ENCODE measurements at regions not wholly inside any gene's neighbourhood (a gene's known extent, or its start where the extent isn't known, plus 50 kb on each side); places are given as distances from the start of the nearest gene placed in this dataset.
"Not testable (repeated sequence)": the region's sequence is repeated elsewhere in the genome, so short reads cannot be mapped to it uniquely, and the experiment has no call there.

DNA sequence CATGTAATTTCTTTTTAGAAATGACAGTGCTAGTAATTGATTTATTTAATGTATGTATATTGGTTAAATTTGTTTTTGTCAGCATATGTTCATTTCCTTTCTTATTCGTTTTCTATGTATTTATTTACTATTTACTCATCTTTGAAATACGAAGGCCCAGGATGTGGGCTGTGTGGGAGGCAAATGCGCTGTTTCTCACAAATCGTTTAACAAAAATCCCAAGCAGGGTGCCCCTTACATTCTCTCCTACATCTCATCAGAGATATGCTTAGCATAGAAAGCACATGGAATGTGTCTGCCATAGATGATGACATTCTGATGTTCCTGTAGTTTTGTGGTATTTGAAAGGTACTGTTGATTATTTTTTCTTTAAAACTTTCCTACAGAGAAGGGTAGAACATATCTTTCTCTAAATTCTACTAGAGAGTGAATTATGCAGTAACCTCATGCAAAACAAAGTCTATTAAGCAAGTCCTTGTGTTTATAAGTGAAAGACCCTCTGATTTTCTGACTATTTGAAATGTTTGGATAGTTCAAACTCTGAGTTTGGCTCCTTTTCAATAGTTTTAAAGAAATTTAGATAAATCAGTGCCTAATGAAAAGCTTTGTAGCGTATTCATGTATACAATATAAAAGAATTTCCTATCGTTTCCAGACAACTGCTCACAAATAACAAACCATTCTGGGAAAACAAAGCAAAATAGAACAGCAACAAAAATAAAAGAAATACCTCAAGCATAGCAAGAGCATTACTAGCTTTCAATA is 111.1 kb upstream of the VGLL3 start:
- DNase-seq (ENCODE audit: low spot score), result no peak

DNA sequence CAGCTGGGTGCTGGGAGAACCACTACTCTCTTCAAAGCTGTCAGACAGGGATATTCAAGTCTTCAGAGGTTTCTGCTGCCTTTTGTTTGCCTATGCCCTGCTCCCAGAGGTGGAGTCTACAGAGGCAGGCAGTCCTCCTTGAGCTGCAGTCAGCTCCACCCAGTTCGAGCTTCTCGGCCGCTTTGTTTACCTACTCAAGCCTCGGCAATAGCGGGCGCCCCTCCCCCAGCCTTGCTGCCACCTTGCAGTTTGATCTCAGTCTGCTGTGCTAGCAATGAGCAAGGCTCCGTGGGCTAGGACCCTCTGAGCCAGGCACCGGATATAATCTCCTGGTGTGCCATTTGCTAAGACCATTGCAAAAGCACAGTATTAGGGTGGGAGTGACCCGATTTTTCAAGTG is 106.8 kb upstream of the VGLL3 start:
- DNase-seq (ENCODE audit: low spot score), result not testable (repeated sequence)

DNA sequence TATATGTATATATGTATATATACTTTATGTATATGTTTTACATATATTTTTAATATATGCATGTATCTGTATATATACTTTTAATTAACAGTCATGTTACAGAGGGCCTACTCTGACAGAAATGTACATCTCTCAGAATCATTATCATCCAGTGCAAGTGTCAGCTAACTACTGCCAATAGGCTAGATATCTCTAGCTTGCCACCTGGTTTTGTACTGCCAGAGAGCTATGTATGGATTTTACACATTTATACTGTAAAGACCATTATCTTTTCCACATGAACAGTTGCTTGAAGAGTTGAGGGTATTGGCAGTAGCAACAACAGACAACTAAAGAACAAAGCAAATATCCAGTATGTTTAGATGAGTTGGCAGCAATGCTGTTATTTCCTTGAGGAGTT is 99.7 kb upstream of the VGLL3 start:
- DNase-seq (ENCODE audit: low spot score), result no peak

DNA sequence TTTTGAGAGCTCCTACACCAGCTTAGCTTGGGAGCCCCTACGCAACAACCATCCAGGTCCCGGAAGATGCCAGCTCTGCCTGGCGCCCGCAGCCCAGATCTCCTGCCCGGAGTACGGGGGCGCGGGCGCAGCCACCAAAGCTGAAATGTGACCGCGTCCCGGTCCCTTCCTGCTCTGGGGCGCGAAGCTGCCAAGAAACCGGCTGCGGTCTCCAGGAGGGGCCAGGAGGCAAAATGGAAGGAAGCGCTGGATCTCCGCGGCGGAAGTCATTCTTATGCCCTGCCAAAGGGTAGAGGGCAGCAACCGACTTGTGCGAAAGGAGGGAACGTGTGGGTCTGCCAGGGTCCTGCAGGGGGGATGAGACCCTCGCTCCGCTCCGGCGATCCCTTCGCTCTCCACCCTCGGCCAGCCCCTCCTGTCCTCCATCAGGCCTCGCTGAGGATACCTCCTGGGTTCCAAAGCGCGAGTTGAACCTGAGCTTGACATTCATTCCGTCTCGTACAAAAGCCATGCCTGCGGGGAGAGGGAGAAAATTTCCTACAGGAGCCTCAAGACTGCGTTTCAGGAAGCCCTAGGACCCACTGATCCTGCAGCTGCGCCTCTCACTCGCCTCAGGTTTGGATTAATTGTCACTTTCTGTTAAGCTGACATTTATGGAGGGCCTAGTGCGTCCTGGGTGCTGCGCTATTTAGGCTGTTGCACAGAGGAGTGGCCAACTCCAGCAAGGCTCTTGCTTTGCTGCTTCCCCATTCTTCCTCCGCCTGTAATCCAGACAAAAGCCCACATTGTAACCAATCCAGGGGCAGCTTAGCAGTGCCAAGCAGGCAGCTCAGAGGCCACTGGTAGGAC is 98.3 kb upstream of the VGLL3 start:
- DNase-seq (ENCODE audit: low spot score), result no peak

DNA sequence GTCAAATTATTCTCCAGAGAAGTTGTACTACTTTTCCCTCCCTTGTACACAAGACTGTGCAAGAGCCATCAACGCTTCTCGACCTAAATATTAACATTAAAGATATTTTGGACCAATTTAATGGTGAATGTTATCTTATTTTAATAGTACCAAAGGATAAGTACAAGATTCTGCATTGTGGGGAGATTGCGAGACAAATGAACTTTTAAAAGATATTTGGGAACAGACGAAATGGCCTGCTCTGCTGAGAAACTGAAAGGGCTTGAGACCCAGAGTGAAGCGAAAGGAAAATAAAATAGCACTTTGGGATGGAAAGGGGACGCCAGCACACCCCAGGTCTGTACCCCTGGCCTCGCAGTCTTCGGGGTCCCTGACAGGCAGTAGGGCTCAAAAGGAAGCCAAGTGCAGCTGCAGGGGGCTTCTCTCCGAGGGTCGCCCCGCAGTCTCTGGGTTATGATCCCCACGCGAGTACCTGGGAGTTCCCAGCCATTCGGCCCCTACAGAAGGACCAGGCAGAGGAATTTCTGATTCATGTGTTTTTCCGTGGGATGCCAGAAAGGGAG is 97.6 kb upstream of the VGLL3 start:
- no peak for DNase-seq (ENCODE audit: low spot score)

DNA sequence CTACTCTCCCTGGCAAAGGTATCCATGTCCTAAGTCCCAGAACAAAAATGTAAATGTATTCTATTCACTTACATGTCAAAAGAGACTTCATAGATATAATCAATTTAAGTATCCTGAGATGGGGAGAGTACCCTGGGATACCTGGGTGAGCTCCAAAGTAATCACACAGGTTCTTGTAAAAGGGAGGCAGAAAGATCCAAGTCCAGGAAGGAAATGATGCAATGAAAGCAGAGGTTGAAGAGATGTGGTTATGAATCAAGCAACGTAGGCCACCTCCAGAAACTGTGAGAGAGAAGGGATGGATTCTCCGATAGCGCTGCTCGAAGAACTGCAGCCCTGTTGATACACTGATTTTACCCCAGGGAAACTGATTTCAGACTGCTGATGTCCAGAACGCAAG is 93.9 kb upstream of the VGLL3 start:
- DNase-seq (ENCODE audit: low spot score), result no peak

DNA sequence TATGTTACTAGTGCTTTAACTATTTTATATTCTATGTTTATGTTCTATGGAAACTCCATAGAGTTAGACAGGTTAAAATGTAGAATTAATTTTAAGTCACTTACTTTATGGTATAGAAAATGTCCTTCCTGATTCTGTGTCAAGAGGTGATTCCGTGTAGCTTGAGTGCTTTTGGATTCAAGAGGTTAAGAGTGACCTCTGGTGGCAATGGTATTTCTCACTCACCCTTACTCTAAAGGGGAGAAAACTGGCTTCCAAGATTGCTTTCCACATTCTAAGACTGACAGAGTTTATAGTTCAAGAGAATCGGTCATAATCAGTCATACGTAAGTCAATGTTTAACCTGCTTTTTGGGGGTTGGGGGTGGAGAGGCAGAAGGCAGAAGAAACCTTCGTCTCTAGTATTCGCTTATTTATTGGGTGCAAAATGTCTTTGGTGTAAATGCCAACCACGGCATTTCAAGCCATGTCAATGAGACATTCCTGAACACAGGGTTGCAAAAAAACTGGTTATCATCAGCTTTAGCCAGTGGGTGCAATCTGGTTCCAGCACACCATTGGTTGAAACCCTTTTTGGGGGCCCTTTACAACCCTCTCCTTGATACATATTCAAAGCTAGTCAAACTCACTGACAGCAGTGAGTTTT is 92.0 kb upstream of the VGLL3 start:
- DNase-seq (ENCODE audit: low spot score), result no peak

DNA sequence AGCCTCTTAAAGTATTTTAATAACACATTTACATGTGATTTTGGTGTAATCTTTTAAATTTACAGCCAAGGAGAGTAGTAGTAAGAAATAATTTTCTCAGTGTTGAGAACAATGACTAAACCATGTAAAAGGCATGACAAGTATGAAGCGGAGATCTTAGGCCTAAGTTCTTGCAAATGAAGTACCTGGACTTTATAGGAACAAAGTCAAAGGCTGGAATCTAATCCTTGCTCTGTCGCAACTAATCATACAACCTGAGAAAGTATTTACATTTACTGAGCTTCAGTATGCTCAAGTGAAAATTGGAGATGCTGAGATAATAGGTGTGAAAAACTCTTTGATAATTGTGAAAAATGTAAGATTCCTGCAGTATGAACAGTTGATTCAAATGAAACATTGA is 86.4 kb upstream of the VGLL3 start:
- no peak for DNase-seq (ENCODE audit: low spot score)

DNA sequence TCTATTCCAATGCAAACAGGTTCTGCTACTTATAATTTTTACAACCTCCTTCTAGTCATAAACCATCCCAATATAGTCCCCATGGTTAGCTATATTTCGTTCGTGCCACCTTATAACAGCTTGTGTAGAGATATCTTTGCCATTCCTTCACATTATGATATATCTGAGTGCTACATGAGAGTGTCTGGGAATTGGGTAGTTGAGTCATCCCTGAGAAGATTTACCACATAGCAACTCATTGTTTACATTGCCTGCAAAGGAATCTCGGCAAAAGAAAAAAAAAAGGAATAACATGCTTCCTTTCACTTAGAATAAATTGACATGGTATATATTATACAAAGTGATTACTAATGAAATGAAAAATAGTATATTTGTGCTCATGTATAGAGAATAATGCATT is 86.0 kb upstream of the VGLL3 start:
- no peak for DNase-seq (ENCODE audit: low spot score)

DNA sequence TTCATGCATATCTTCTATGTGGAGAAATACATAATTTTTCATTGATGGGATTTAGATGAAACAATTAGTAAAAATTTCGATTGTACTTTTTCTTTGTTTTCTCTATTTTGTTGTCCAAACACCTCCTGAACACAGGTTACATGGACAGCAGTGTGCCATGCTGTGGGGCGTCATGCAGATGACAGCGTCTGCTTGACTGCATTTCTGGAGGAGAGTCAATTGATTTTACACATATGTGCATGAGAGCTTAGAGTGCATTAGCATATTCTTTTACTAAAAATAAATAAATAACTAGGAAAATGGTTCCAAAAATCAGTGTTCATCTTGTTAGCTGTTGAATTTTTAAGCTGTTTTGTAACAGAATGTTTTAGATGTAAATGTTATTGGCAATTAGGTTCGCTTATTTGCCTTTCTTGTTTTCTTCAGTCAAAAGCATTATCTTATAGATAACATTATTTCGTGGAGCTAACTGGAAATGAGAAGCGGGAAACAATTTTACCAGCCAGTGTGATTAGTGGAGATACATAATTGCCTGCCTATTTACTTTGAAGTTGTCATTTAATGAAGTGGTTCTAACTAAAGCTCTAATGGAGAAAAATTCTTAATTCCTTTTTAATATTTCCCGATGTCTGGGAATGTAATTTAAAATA is 82.7 kb upstream of the VGLL3 start:
- no peak for DNase-seq (ENCODE audit: low spot score)

DNA sequence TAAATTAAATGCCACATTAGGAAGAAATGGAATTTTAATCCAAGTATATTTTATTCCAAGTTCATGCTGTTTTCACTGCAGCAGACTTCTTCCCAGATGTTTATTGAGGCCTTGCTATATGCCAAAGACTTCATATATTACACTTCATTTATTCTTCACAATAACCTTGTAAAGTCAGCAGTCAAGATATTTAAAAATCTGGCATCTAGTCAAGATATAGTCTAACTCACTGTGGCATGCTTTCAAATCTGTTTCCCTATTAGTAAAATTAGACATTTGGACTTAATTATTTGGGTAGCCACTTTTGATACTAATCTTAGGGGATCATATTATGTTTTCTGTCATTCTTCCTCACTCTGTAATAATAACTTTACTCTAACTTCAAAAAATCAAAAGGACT is 81.5 kb upstream of the VGLL3 start:
- no peak for DNase-seq (ENCODE audit: low spot score)

DNA sequence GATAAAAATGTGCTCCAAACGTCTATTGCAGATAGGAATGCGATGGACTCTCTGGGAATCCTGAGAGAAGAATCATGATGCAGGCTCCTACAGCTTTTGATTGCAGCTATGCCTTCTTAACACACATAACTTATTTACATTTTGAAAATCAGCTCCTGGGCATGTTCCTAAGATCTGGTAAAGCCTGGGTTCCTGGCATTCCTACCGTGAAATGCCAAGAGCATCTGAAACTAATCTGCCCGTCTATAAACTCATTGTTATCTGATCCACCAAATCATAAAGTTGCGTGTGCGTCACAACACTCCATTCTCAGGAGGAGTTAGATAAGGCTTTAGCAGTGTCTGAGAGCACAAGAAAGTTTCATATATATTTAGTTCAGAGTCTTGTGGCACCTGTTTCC is 79.0 kb upstream of the VGLL3 start:
- no peak for DNase-seq (ENCODE audit: low spot score)

DNA sequence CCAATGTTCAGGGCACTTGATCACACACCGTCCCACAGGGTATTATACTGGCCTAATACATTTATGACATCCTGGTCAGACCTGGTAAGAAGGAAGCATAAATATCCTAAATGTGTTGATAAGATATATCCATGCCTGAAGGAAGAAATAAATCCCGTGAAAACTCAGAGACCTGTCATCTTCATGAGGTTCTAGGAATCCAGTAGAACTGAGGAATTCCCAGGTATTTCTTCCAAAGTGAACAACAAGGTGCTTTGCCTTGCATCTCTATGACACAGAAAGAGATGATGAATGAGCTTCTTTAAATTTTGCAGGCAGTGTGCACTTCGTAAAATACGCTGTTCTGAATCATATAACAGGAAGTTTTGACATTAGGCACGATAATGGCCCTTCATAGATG is 78.1 kb upstream of the VGLL3 start:
- no peak for DNase-seq (ENCODE audit: low spot score)

DNA sequence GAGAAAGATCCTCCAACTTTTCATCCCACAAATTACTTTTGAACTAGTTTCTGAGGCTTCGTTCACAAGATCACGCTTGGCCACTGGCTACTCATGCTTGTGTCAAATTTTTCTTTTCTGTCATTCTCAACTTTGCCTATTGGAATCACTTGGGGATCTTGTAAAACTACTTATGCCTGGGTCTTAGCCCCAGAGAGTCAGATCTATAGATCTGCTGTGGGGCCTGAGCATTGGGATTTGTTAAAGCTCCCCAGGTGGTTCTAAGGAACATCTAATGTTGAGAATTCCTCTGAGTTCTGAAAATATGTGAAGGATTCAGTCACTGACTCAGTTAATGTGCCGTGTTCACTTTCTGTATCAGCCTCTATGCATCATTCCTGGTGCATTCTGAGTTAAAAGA is 71.7 kb upstream of the VGLL3 start:
- no peak for DNase-seq (ENCODE audit: low spot score)

DNA sequence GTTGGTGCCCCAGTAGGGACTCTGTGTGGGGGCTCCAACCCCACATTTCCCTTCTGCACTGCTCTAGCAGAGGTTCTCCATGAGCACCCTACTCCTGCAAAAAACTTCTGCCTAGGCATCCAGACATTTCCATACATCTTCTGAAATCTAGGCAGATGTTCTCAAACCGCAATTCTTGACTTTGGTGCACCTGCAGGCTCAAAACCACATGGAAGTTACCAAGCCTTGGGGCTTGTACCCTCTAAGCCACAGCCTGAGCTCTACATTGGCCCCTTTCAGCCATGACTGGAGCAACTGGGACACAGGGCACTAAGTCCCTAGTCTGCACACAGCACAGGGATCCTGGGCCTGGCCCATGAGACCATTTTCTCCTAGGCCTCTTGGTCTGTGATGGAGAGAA is 66.5 kb upstream of the VGLL3 start:
- DNase-seq (ENCODE audit: low spot score), result no peak

DNA sequence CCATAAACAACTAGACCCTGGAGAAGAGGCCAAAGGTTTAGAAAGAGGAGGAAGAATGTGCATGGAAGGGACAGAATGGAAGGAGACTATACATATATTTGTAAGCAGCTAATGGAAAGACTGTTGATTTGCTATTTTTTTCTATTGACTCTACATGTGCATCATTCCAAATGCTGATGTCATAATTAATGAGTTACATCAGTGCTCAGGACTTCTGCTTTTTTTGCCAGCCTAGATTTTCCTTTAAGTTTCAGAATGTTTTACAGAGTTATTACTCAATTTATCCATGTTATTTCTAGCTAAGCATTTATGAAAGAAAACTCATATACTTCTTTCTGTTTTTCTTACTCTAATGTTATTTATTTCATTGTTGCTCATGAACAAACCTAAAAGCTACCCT is 62.6 kb upstream of the VGLL3 start:
- no peak for DNase-seq (ENCODE audit: low spot score)

DNA sequence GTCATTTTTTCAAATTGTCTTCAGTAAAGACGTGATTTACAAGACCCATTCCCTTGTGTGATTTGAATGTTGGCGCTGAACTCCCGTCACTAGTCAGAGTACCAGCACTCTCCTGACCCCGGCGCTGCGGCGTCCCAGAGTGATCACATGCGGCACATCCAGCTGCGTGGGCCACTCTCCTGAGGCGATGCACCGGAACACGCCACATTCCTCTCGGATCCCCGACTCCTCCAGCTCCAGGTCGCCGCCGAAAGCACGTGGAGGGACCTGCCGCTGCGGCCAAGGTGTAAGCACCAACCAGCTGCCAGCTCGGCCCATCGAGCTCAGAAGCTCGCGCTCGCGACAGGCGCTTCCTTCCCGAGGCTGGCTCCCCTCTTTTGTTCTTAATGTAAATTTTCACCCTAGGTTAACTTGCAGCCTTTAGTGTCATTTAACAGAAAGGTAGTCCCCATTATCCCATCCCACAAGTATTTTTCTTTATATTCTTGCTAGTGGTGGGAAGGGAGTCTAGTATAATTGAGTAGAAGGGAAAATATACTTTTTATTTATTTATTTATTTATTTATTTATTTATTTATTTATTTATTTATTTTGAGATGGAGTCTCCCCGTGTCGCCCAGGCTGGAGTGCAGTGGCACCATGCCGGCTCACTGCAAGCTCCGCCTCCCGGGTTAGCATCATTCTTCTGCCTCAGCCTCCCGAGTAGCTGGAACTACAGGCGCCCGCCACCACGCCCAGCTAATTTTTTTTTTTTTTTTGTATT is 61.7 kb upstream of the VGLL3 start:
- no peak for DNase-seq (ENCODE audit: low spot score)

DNA sequence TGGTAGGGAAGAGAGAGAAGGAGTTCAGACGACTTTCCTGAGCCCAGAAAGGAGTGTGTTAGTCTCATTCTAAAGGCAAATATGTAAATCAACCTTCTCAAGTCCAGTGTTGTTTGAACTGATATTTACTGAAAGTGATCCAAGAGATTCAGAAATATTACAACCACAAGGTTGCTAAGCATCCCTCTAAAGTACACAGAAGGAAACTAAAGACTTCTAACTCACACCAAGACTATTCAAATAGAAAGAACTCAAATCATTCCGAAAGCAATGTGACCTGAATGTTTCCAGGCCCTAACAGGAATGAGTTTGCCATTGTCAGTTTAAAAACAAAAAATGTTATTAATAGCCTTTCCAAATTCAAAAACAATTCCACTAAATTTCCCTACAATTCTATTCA is 56.9 kb upstream of the VGLL3 start:
- no peak for DNase-seq (ENCODE audit: low spot score)

DNA sequence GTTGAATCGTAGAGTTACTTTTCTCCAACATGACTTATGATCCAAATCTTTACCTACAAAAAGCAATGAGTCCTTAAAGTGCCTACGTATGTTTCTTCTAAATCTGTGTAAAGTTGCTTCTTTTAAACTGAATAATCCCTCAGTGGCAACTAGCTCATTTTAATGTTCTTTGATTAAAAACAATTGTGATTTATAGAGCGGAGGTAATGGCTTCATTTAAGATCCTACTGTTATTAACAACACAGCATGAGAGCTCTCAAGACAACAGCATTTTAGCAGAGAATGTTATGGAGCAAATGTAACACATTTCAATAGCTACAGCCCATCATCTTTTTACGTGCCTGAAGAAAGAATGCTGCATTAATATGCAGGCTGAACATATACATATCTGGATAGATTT is 55.3 kb upstream of the VGLL3 start:
- DNase-seq (ENCODE audit: low spot score), result no peak

DNA sequence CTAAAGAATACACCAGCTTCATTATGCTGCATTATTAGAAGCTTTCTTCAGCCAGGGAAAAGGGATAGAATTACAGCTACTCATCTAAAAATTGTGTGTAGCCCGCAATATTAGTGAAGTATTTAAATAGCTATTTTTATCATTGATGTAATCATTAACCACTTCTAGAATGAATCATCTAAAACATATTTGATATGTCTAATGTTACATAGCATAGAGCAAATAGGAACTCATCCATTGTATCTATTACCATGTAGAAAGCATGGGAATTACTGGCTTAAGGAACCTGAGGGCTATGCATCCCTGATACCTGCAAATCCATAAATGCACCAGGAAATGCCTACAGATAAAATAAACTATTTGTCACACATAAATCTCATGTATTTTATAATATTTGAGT is 54.5 kb upstream of the VGLL3 start:
- no peak for DNase-seq (ENCODE audit: low spot score)

DNA sequence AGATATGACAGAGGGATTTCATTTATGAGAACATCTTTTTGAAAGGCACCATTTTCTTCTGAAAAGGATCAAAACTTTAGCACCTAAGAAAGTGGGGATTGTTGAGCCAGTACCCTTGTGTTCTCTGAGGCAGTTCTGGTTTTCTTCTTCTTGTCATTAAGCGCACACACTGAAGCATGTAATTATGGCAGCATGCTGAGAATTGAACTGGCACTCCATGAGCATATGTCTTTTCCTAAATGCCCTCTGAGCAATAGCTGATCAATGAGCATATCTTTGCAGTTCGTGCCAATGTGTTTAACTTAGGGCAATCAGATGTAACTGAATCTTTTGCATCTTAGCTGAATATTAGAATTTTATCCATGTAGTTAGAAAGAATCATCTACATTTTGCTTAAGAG is 53.9 kb upstream of the VGLL3 start:
- no peak for DNase-seq (ENCODE audit: low spot score)

DNA sequence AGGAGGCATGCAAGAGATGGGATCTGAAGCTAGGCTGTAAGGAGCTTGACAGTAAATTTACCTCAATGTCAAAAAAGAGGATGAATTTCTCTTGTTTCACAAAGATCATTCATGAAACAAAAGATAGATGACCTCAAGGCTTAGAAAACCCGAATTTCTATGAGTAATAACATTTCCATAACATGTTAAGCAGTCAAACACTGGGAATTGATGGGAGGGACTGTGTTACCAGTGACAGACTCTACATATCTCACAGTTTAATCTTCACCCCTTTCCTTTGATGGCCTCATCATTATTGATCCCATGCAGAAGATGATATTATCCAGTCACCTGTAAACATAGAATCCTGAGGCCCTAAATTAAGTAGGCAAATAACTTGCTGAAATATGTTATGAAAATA is 53.5 kb upstream of the VGLL3 start:
- no peak for DNase-seq (ENCODE audit: low spot score)

All from CD4-positive, alpha-beta T cell treated with Interleukin-2 at 100 ng/mL for 4 hours (primary cell).